ENCODE measurements at regions not wholly inside any gene's neighbourhood (a gene's known extent, or its start where the extent isn't known, plus 50 kb on each side); places are given as distances from the start of the nearest gene placed in this dataset.

- DNase-seq = no peak
Measured at GRCh38 chr3:170751899-170752293, 118.1 kb downstream of the RPL22L1 start.

- peak; percentile 84 for DNase-seq
Measured at GRCh38 chr3:170751083-170751898, 118.7 kb downstream of the RPL22L1 start.

GRCh38 chr3:170750478-170750830, 119.5 kb downstream of the RPL22L1 start:
- no peak for DNase-seq

GRCh38 chr3:170749765-170750477, 120.1 kb downstream of the RPL22L1 start:
- peak; percentile 75 for DNase-seq

GRCh38 chr3:170749185-170749584, 120.8 kb downstream of the RPL22L1 start:
- DNase-seq = no peak

- no peak for DNase-seq
Measured at GRCh38 chr3:170746175-170746942, 123.6 kb downstream of the RPL22L1 start.

GRCh38 chr3:170745211-170745718, 124.7 kb downstream of the RPL22L1 start:
- no peak for DNase-seq

- DNase-seq = no peak
Measured at GRCh38 chr3:170741756-170742529, 128.1 kb downstream of the RPL22L1 start.

- DNase-seq = no peak
Measured at GRCh38 chr3:170740726-170741591, 129.0 kb downstream of the RPL22L1 start.

- DNase-seq = no peak
Measured at GRCh38 chr3:170740285-170740684, 129.7 kb downstream of the RPL22L1 start.

GRCh38 chr3:170739410-170739809, 130.6 kb downstream of the RPL22L1 start:
- no peak for DNase-seq

GRCh38 chr3:170738766-170739165, 131.2 kb downstream of the RPL22L1 start:
- DNase-seq = no peak

GRCh38 chr3:170737498-170738162, 132.4 kb downstream of the RPL22L1 start:
- DNase-seq = no peak

- DNase-seq = no peak
Measured at GRCh38 chr3:170735821-170736220, 134.2 kb downstream of the RPL22L1 start.

GRCh38 chr3:170734735-170735065, 135.3 kb downstream of the RPL22L1 start:
- DNase-seq = no peak

- no peak for DNase-seq
Measured at GRCh38 chr3:170734043-170734734, 135.8 kb downstream of the RPL22L1 start.

- DNase-seq = no peak
Measured at GRCh38 chr3:170732660-170733245, 137.2 kb downstream of the RPL22L1 start.

- DNase-seq = no peak
Measured at GRCh38 chr3:170731281-170731680, 138.7 kb downstream of the RPL22L1 start.

- no peak for DNase-seq
Measured at GRCh38 chr3:170730071-170730812, 139.8 kb downstream of the RPL22L1 start.
